Neural cell (in vitro differentiated cells): ENCODE measurements at regions not wholly inside any gene's neighbourhood (a gene's known extent, or its start where the extent isn't known, plus 50 kb on each side); places are given as distances from the start of the nearest gene placed in this dataset.

ENCODE experiments used
- H2AFZ ChIP-seq: fragments of 200-600, 300-800 bp; sonication (generic), shearing (Covaris generic); 2 replicates; pipeline ENCODE4 v1.6.0; 2014; ENCODE audit warnings: low read depth, mild to moderate bottlenecking, antibody characterized with exemption, low read length, moderate library complexity
- H3F3A ChIP-seq: fragments of 200-600 bp; shearing (Covaris generic); 2 replicates; pipeline ENCODE4 v1.6.1; 2016; ENCODE audit warnings: mild to moderate bottlenecking, moderate library complexity, mixed read lengths, antibody characterized with exemption, low read length; ENCODE audit not compliant: insufficient read depth, poor library complexity, severe bottlenecking
- H3K27ac ChIP-seq: fragments of 200-600, 300-800 bp; sonication (generic), shearing (Covaris generic); 2 replicates; pipeline ENCODE4 v1.5.1; 2014; ENCODE audit warnings: mild to moderate bottlenecking, low read length, moderate library complexity
- H3K27me3 ChIP-seq: fragments of 300-800, 200-600 bp; sonication (generic), shearing (Covaris generic); 2 replicates; pipeline ENCODE4 v1.6.0; 2014; ENCODE audit warnings: mild to moderate bottlenecking, low read depth, low read length, moderate library complexity; ENCODE audit not compliant: insufficient read depth
- H3K36me3 ChIP-seq: fragments of 300-800, 200-600 bp; sonication (generic), shearing (Covaris generic); 2 replicates; pipeline ENCODE4 v1.5.1; 2014; ENCODE audit warnings: mild to moderate bottlenecking, antibody characterized with exemption, low read length, moderate library complexity; ENCODE audit not compliant: insufficient read depth
- H3K4me2 ChIP-seq: fragments of 300-800, 200-600 bp; sonication (generic), shearing (Covaris generic); 2 replicates; pipeline ENCODE4 v1.6.0; 2014; ENCODE audit warnings: mild to moderate bottlenecking, low read length
- H3K4me3 ChIP-seq: fragments of 300-800, 200-600 bp; sonication (generic), shearing (Covaris generic); 2 replicates; pipeline ENCODE4 v1.5.1; 2014; ENCODE audit warnings: mild to moderate bottlenecking, low read length, moderate library complexity
- H3K79me2 ChIP-seq: fragments of 200-600 bp; shearing (Covaris generic); replicated peaks from 2 replicates; pipeline ENCODE4 v1.6.0; 2014; ENCODE audit warnings: mild to moderate bottlenecking, low read length, moderate library complexity; ENCODE audit not compliant: insufficient read depth
- H3K9ac ChIP-seq: fragments of 300-800, 200-600 bp; sonication (generic), shearing (Covaris generic); 2 replicates; pipeline ENCODE4 v1.6.1; 2016; ENCODE audit warnings: mild to moderate bottlenecking, low read length, mixed read lengths
- H3K9me2 ChIP-seq: fragments of 200-600 bp; shearing (Covaris generic); 2 replicates; pipeline ENCODE4 v1.6.1; 2016; ENCODE audit warnings: mild to moderate bottlenecking, low read length, mixed read lengths; ENCODE audit not compliant: insufficient read depth
- H3K9me3 ChIP-seq: fragments of 200-600, 300-800 bp; sonication (generic), shearing (Covaris generic); 2 replicates; pipeline ENCODE4 v1.6.1; 2016; ENCODE audit warnings: mild to moderate bottlenecking, mixed run types, low read length, moderate library complexity, mixed read lengths
- H4K20me1 ChIP-seq: fragments of 200-600 bp; shearing (Covaris generic); 2 replicates; pipeline ENCODE4 v1.6.1; 2016; ENCODE audit warnings: mild to moderate bottlenecking, mixed run types; ENCODE audit not compliant: insufficient read depth
- EP300 ChIP-seq: fragments of 450-650 bp; conservative IDR thresholded peaks from 2 replicates; pipeline ENCODE4 v1.6.1; 2014; ENCODE audit warnings: antibody characterized with exemption, mild to moderate bottlenecking, moderate library complexity; ENCODE audit not compliant: poor library complexity, severe bottlenecking
- EZH2 ChIP-seq: fragments of 200-600, 300-800 bp; shearing (Covaris generic), sonication (generic); IDR thresholded peaks from 2 replicates; pipeline ENCODE4 v1.6.1; 2014; ENCODE audit warnings: antibody characterized with exemption, low read length, borderline replicate concordance, mild to moderate bottlenecking; ENCODE audit not compliant: insufficient read depth, poor library complexity, severe bottlenecking
- MXI1 ChIP-seq: fragments of 450-650 bp; conservative IDR thresholded peaks from 2 replicates; pipeline ENCODE4 v1.6.1; 2014; ENCODE audit warnings: antibody characterized with exemption, mild to moderate bottlenecking; ENCODE audit not compliant: poor library complexity, severe bottlenecking
- POLR2AphosphoS5 ChIP-seq: IDR thresholded peaks from 2 replicates; pipeline ENCODE4 v1.6.1; 2012
- RAD21 ChIP-seq: fragments of 450-650 bp; conservative IDR thresholded peaks from 2 replicates; pipeline ENCODE4 v1.6.1; 2014; ENCODE audit warnings: antibody characterized with exemption, mild to moderate bottlenecking, moderate library complexity
- SMC3 ChIP-seq: fragments of 450-650 bp; conservative IDR thresholded peaks from 2 replicates; pipeline ENCODE4 v1.6.1; 2014; ENCODE audit warnings: antibody characterized with exemption, mild to moderate bottlenecking, moderate library complexity; ENCODE audit not compliant: poor library complexity
- TAF1 ChIP-seq: IDR thresholded peaks from 2 replicates; pipeline ENCODE4 v1.6.1; 2012; ENCODE audit warnings: low read depth
- TF ChIP-seq, protein P1 (sequence below): fragments of 450-650 bp; IDR thresholded peaks from 2 replicates; pipeline ENCODE4 v1.5.1; 2014; ENCODE audit warnings: antibody characterized with exemption, mild to moderate bottlenecking, moderate library complexity; ENCODE audit not compliant: poor library complexity, severe bottlenecking
- TF ChIP-seq, protein P2 (sequence below): IDR thresholded peaks from 2 replicates; pipeline ENCODE4 v1.6.1; 2012; ENCODE audit warnings: borderline replicate concordance

DNA sequence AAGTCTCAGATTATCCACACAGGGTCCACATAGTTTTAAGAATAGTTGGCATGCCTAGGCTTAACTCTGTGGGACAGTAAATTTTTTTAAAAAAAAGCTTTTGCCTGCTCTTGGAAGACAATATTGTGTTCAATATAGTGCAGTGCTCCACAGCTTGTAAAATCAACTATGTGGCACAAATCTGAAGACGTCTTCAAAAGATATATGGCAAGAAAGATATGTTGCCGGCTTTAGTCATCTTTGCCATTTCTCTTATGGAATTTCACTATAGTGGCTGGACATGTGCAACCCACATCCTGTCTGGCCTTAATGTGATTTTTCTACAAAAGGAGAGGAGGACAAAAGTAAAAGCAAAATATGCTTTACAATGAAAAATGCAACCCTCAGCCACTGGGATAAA lies 90.5 kb downstream of the MGST1 start:
- TF ChIP-seq EZH2 (no peak), SMC3 (no peak), MXI1 (no peak), TAF1 (no peak), EP300 (no peak), POLR2AphosphoS5 (no peak), RAD21 (no peak)
- TF ChIP-seq, protein P1, sequence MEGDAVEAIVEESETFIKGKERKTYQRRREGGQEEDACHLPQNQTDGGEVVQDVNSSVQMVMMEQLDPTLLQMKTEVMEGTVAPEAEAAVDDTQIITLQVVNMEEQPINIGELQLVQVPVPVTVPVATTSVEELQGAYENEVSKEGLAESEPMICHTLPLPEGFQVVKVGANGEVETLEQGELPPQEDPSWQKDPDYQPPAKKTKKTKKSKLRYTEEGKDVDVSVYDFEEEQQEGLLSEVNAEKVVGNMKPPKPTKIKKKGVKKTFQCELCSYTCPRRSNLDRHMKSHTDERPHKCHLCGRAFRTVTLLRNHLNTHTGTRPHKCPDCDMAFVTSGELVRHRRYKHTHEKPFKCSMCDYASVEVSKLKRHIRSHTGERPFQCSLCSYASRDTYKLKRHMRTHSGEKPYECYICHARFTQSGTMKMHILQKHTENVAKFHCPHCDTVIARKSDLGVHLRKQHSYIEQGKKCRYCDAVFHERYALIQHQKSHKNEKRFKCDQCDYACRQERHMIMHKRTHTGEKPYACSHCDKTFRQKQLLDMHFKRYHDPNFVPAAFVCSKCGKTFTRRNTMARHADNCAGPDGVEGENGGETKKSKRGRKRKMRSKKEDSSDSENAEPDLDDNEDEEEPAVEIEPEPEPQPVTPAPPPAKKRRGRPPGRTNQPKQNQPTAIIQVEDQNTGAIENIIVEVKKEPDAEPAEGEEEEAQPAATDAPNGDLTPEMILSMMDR: no peak
- TF ChIP-seq, protein P2, sequence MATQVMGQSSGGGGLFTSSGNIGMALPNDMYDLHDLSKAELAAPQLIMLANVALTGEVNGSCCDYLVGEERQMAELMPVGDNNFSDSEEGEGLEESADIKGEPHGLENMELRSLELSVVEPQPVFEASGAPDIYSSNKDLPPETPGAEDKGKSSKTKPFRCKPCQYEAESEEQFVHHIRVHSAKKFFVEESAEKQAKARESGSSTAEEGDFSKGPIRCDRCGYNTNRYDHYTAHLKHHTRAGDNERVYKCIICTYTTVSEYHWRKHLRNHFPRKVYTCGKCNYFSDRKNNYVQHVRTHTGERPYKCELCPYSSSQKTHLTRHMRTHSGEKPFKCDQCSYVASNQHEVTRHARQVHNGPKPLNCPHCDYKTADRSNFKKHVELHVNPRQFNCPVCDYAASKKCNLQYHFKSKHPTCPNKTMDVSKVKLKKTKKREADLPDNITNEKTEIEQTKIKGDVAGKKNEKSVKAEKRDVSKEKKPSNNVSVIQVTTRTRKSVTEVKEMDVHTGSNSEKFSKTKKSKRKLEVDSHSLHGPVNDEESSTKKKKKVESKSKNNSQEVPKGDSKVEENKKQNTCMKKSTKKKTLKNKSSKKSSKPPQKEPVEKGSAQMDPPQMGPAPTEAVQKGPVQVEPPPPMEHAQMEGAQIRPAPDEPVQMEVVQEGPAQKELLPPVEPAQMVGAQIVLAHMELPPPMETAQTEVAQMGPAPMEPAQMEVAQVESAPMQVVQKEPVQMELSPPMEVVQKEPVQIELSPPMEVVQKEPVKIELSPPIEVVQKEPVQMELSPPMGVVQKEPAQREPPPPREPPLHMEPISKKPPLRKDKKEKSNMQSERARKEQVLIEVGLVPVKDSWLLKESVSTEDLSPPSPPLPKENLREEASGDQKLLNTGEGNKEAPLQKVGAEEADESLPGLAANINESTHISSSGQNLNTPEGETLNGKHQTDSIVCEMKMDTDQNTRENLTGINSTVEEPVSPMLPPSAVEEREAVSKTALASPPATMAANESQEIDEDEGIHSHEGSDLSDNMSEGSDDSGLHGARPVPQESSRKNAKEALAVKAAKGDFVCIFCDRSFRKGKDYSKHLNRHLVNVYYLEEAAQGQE: no peak
- Histone ChIP-seq H3K9ac (no peak overlapping the region), H3K27me3 (no peaks in the 10 kb centered on the region), H3F3A (no peaks in the 10 kb centered on the region), H3K27ac (no peak overlapping the region), H3K79me2 (no peaks in the 10 kb centered on the region), H4K20me1 (no peaks in the 10 kb centered on the region), H3K9me2 (no peaks in the 10 kb centered on the region), H3K9me3 (no peaks in the 10 kb centered on the region), H3K4me3 (no peak overlapping the region), H3K36me3 (no peaks in the 10 kb centered on the region), H2AFZ (no peak overlapping the region), H3K4me2 (no peak overlapping the region)

DNA sequence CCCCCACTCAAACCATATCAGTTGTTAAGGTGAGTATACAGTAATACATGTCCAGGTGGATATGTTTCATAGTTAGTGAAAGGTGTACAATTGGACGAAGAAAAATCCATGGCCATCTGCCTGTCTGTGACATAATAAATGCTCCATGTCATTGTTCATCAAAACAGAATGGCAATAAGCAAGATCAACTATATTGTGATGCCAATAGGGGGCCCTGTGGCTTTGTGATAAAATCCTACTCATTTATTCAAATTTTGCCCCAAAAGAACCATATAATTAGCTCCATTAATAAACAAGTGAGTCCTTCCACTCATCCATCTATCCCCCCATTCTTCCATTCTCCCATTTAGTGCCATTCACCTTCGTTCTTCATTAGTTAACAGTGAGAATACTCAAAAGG lies 102.0 kb downstream of the MGST1 start:
- TF ChIP-seq SMC3 (no peak), TAF1 (no peak), MXI1 (no peak), EP300 (no peak), RAD21 (no peak), EZH2 (no peak), POLR2AphosphoS5 (no peak)
- TF ChIP-seq, protein P2: no peak
- TF ChIP-seq, protein P1: no peak

More for the DNA sequence above, 102.0 kb downstream of the MGST1 start:
- no peaks in the 10 kb centered on the region for H3K36me3 ChIP-seq
- no peaks in the 10 kb centered on the region for H3K9me3 ChIP-seq
- H3F3A ChIP-seq: no peaks in the 10 kb centered on the region
- no peak overlapping the region for H3K4me3 ChIP-seq
- H4K20me1 ChIP-seq: no peaks in the 10 kb centered on the region
- no peaks in the 10 kb centered on the region for H3K79me2 ChIP-seq
- H3K4me2 ChIP-seq: no peak overlapping the region
- no peaks in the 10 kb centered on the region for H3K9me2 ChIP-seq
- H3K27me3 ChIP-seq: no peaks in the 10 kb centered on the region
- no peak overlapping the region for H2AFZ ChIP-seq
- H3K27ac ChIP-seq: no peak overlapping the region
- H3K9ac ChIP-seq: no peak overlapping the region
